Glomerular visceral epithelial cell (primary cell): ENCODE measurements at regions not wholly inside any gene's neighbourhood (a gene's known extent, or its start where the extent isn't known, plus 50 kb on each side); places are given as distances from the start of the nearest gene placed in this dataset.

Experiments
- DNase-seq: peaks from one replicate; pipeline ENCODE4 v3.0.0-alpha.2; 2016; ENCODE audit errors: extremely low spot score

GRCh38 chr17:53891726-53892125, 69.0 kb downstream of the KIF2B start:
- DNase-seq: no peak

- DNase-seq: no peak
Observed at GRCh38 chr17:53892222-53892621, 69.5 kb downstream of the KIF2B start.

- DNase-seq: no peak
Observed at GRCh38 chr17:53894591-53894990, 71.9 kb downstream of the KIF2B start.

- no peak for DNase-seq
Observed at GRCh38 chr17:53896047-53896446, 73.3 kb downstream of the KIF2B start.

- DNase-seq: no peak
Observed at GRCh38 chr17:53900951-53901350, 78.2 kb downstream of the KIF2B start.

- DNase-seq: no peak
Observed at GRCh38 chr17:53907435-53907834, 84.7 kb downstream of the KIF2B start.

- DNase-seq: no peak
Observed at GRCh38 chr17:53909802-53910201, 87.1 kb downstream of the KIF2B start.

- DNase-seq: no peak
Observed at GRCh38 chr17:53912117-53912516, 89.4 kb downstream of the KIF2B start.

- DNase-seq: no peak
Observed at GRCh38 chr17:53919356-53919755, 96.6 kb downstream of the KIF2B start.

- DNase-seq: no peak
Observed at GRCh38 chr17:53924530-53925455, 102.1 kb downstream of the KIF2B start.

- no peak for DNase-seq
Observed at GRCh38 chr17:53932386-53932785, 109.7 kb downstream of the KIF2B start.

- DNase-seq: no peak
Observed at GRCh38 chr17:53934931-53935330, 112.2 kb downstream of the KIF2B start.

GRCh38 chr17:53941231-53941630, 118.5 kb downstream of the KIF2B start:
- DNase-seq: no peak

- no peak for DNase-seq
Observed at GRCh38 chr17:53942436-53942835, 119.7 kb downstream of the KIF2B start.

GRCh38 chr17:53942898-53943297, 120.2 kb downstream of the KIF2B start:
- DNase-seq: no peak

GRCh38 chr17:53948323-53948722, 125.6 kb downstream of the KIF2B start:
- no peak for DNase-seq

- DNase-seq: no peak
Observed at GRCh38 chr17:53949473-53950090, 126.9 kb downstream of the KIF2B start.

- no peak for DNase-seq
Observed at GRCh38 chr17:53950207-53950857, 127.6 kb downstream of the KIF2B start.

GRCh38 chr17:53950858-53951250, 128.1 kb downstream of the KIF2B start:
- DNase-seq: no peak

- no peak for DNase-seq
Observed at GRCh38 chr17:53971361-53971760, 148.6 kb downstream of the KIF2B start.

GRCh38 chr17:53979991-53980390, 157.3 kb downstream of the KIF2B start:
- no peak for DNase-seq

- DNase-seq: no peak
Observed at GRCh38 chr17:53996131-53996530, 173.4 kb downstream of the KIF2B start.

GRCh38 chr17:53996890-53997289, 174.2 kb downstream of the KIF2B start:
- DNase-seq: no peak
